Suprapubic skin (tissue), 4 donors: ENCODE measurements at regions not wholly inside any gene's neighbourhood (a gene's known extent, or its start where the extent isn't known, plus 50 kb on each side); places are given as distances from the start of the nearest gene placed in this dataset.

Source experiments
- EP300 ChIP-seq: sonication (generic); formaldehyde crosslinking; IDR thresholded peaks from one replicate; pipeline ENCODE4 v1.6.1; 2017; ENCODE audit warnings: antibody characterized with exemption
- POLR2A ChIP-seq, 2 donors: fragments of 450-650 bp; IDR thresholded peaks; one replicate each; pipeline ENCODE4 v1.6.1; 2017; ENCODE audit warnings: antibody characterized with exemption in 2 of 2, mild to moderate bottlenecking in 2 of 2, moderate library complexity in 2 of 2
- POLR2AphosphoS5 ChIP-seq, 3 donors: sonication (generic); formaldehyde crosslinking; IDR thresholded peaks; one replicate each; pipeline ENCODE4 v1.6.1; 2017; ENCODE audit warnings: antibody characterized with exemption in 3 of 3
- TF ChIP-seq, protein P1 (sequence below), 2 donors: fragments of 200-600 bp in 1 of 2; fragments of 450-650 bp in 1 of 2; sonication (generic) in 1 of 2; IDR thresholded peaks; one replicate each; pipeline ENCODE4 v1.5.1; 2016 to 2019; ENCODE audit warnings: antibody characterized with exemption in 2 of 2, mild to moderate bottlenecking in 1 of 2, moderate library complexity in 1 of 2

DNA sequence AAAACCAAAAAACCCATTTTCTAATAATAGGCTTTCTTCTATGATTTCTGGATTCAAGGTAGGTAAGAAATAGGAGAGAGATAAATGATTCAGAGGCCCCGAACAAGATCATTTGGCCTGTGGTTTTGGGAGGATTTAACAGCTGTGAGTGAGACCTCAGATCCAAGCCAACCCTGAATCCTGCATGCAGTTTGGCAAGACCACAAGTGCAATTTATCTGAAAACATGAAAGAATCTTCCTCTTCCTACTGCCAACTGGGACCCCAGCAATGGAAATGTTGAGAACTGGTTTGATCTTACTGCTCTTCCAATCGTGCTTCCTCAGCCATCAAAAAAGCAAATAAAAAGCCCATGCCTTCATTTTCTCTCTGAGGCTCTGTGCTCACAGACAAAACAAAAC, 519.7 kb upstream of the TBX3 start:
- TF ChIP-seq, protein P1, sequence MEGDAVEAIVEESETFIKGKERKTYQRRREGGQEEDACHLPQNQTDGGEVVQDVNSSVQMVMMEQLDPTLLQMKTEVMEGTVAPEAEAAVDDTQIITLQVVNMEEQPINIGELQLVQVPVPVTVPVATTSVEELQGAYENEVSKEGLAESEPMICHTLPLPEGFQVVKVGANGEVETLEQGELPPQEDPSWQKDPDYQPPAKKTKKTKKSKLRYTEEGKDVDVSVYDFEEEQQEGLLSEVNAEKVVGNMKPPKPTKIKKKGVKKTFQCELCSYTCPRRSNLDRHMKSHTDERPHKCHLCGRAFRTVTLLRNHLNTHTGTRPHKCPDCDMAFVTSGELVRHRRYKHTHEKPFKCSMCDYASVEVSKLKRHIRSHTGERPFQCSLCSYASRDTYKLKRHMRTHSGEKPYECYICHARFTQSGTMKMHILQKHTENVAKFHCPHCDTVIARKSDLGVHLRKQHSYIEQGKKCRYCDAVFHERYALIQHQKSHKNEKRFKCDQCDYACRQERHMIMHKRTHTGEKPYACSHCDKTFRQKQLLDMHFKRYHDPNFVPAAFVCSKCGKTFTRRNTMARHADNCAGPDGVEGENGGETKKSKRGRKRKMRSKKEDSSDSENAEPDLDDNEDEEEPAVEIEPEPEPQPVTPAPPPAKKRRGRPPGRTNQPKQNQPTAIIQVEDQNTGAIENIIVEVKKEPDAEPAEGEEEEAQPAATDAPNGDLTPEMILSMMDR (IDR thresholded peaks at IDR 0.05) = no peak
- TF ChIP-seq POLR2A (IDR thresholded peaks at IDR 0.05) (no peak), EP300 (no peak), POLR2AphosphoS5 (IDR thresholded peaks at IDR 0.05) (no peak)
